ENCODE measurements at regions not wholly inside any gene's neighbourhood (a gene's known extent, or its start where the extent isn't known, plus 50 kb on each side); places are given as distances from the start of the nearest gene placed in this dataset.

- no peak overlapping the region for H3K4me3 Mint-ChIP-seq
- H3K36me3 Mint-ChIP-seq (ENCODE audit: low read depth): peaks cover 7% of the 10 kb centered on the region
- POLR2A ChIA-PET: no interaction called here
- DNase-seq: no peak
- H3K9me3 Mint-ChIP-seq: peaks cover 11% of the 10 kb centered on the region
- peaks cover 3% of the 10 kb centered on the region for H3K4me1 Mint-ChIP-seq
- CTCF ChIA-PET: interaction anchor here (0.7 to 1.4 kb wide), 2 partner anchors 9 to 42 kb away, joined by 3 to 4 read pairs; no protein-coding TSS in a partner anchor
- peaks cover 2% of the 10 kb centered on the region for H3K27me3 Mint-ChIP-seq
- H3K27ac Mint-ChIP-seq: no peak overlapping the region
These were observed 80.8 kb downstream of the C21orf91 start for GRCh38 chr21:17738176-17738953.

GRCh38 chr21:17736072-17736471 lies 83.1 kb downstream of the C21orf91 start:
- Mint-ChIP-seq H3K36me3 (ENCODE audit: low read depth) (peaks cover 4% of the 10 kb centered on the region), H3K4me1 (peaks cover 3% of the 10 kb centered on the region), H3K27ac (no peak overlapping the region), H3K4me3 (no peak overlapping the region), H3K9me3 (peaks cover 2% of the 10 kb centered on the region), H3K27me3 (peaks cover 2% of the 10 kb centered on the region)
- POLR2A ChIA-PET: no interaction called here
- DNase-seq: no peak
- CTCF ChIA-PET: no interaction called here

- H3K27me3 Mint-ChIP-seq: peaks cover 2% of the 10 kb centered on the region
- ChIA-PET POLR2A (no interaction called here), CTCF (no interaction called here)
- DNase-seq: no peak
- no peak overlapping the region for H3K4me3 Mint-ChIP-seq
- no peaks in the 10 kb centered on the region for H3K9me3 Mint-ChIP-seq
- H3K27ac Mint-ChIP-seq: no peak overlapping the region
- H3K36me3 Mint-ChIP-seq (ENCODE audit: low read depth): no peaks in the 10 kb centered on the region
- H3K4me1 Mint-ChIP-seq: no peaks in the 10 kb centered on the region
These were observed 85.9 kb downstream of the C21orf91 start for GRCh38 chr21:17733209-17733608.

- Mint-ChIP-seq H3K4me3 (no peak overlapping the region), H3K9me3 (no peaks in the 10 kb centered on the region), H3K27ac (no peak overlapping the region), H3K27me3 (peaks cover 2% of the 10 kb centered on the region), H3K4me1 (no peaks in the 10 kb centered on the region), H3K36me3 (ENCODE audit: low read depth) (no peaks in the 10 kb centered on the region)
- no peak for DNase-seq
- ChIA-PET POLR2A (no interaction called here), CTCF (no interaction called here)
These were observed 86.8 kb downstream of the C21orf91 start for GRCh38 chr21:17732306-17732705.

- Mint-ChIP-seq H3K4me3 (no peak overlapping the region), H3K27me3 (peaks cover 2% of the 10 kb centered on the region), H3K36me3 (ENCODE audit: low read depth) (no peaks in the 10 kb centered on the region), H3K9me3 (no peaks in the 10 kb centered on the region), H3K27ac (no peak overlapping the region), H3K4me1 (no peaks in the 10 kb centered on the region)
- CTCF ChIA-PET: no interaction called here
- DNase-seq: no peak
- POLR2A ChIA-PET: no interaction called here
These were observed 87.6 kb downstream of the C21orf91 start for GRCh38 chr21:17731554-17731953.

- no peaks in the 10 kb centered on the region for H3K36me3 Mint-ChIP-seq (ENCODE audit: low read depth)
- H3K9me3 Mint-ChIP-seq: no peaks in the 10 kb centered on the region
- ChIA-PET CTCF (interaction anchor here (0.6 kb wide), 1 partner anchor 256 kb away, joined by 4 read pairs; no protein-coding TSS in a partner anchor), POLR2A (no interaction called here)
- H3K27me3 Mint-ChIP-seq: peaks cover 2% of the 10 kb centered on the region
- DNase-seq: no peak
- no peak overlapping the region for H3K27ac Mint-ChIP-seq
- no peak overlapping the region for H3K4me3 Mint-ChIP-seq
- no peaks in the 10 kb centered on the region for H3K4me1 Mint-ChIP-seq
These were observed 88.4 kb downstream of the C21orf91 start for GRCh38 chr21:17730782-17731181.

- ChIA-PET POLR2A (no interaction called here), CTCF (no interaction called here)
- H3K4me1 Mint-ChIP-seq: no peaks in the 10 kb centered on the region
- DNase-seq: no peak
- H3K27me3 Mint-ChIP-seq: no peaks in the 10 kb centered on the region
- no peaks in the 10 kb centered on the region for H3K36me3 Mint-ChIP-seq (ENCODE audit: low read depth)
- H3K9me3 Mint-ChIP-seq: no peaks in the 10 kb centered on the region
- H3K27ac Mint-ChIP-seq: no peak overlapping the region
- no peak overlapping the region for H3K4me3 Mint-ChIP-seq
These were observed 89.7 kb downstream of the C21orf91 start for GRCh38 chr21:17729455-17729854.

GRCh38 chr21:17727361-17727760 lies 91.8 kb downstream of the C21orf91 start:
- Mint-ChIP-seq H3K4me3 (no peak overlapping the region), H3K4me1 (no peaks in the 10 kb centered on the region), H3K27me3 (no peaks in the 10 kb centered on the region), H3K36me3 (ENCODE audit: low read depth) (no peaks in the 10 kb centered on the region), H3K9me3 (no peaks in the 10 kb centered on the region), H3K27ac (no peak overlapping the region)
- DNase-seq: no peak
- POLR2A ChIA-PET: no interaction called here
- CTCF ChIA-PET: no interaction called here

- Mint-ChIP-seq H3K4me1 (no peaks in the 10 kb centered on the region), H3K36me3 (ENCODE audit: low read depth) (no peaks in the 10 kb centered on the region), H3K27me3 (no peaks in the 10 kb centered on the region), H3K4me3 (no peak overlapping the region), H3K27ac (no peak overlapping the region), H3K9me3 (no peaks in the 10 kb centered on the region)
- DNase-seq: no peak
- ChIA-PET CTCF (no interaction called here), POLR2A (no interaction called here)
These were observed 92.9 kb downstream of the C21orf91 start for GRCh38 chr21:17726047-17726829.

GRCh38 chr21:17725339-17725738 lies 93.8 kb downstream of the C21orf91 start:
- Mint-ChIP-seq H3K36me3 (ENCODE audit: low read depth) (no peaks in the 10 kb centered on the region), H3K9me3 (no peaks in the 10 kb centered on the region), H3K27me3 (no peaks in the 10 kb centered on the region), H3K27ac (no peak overlapping the region), H3K4me1 (no peaks in the 10 kb centered on the region), H3K4me3 (no peak overlapping the region)
- POLR2A ChIA-PET: no interaction called here
- CTCF ChIA-PET: no interaction called here
- DNase-seq: no peak

- Mint-ChIP-seq H3K27me3 (no peaks in the 10 kb centered on the region), H3K4me3 (no peak overlapping the region), H3K4me1 (peaks cover 21% of the 10 kb centered on the region), H3K27ac (no peak overlapping the region), H3K9me3 (peaks cover 19% of the 10 kb centered on the region), H3K36me3 (ENCODE audit: low read depth) (peaks cover 7% of the 10 kb centered on the region)
- no peak for DNase-seq
- CTCF ChIA-PET: interaction anchor here (0.6 kb wide), 1 partner anchor 21 kb away, joined by 4 read pairs; no protein-coding TSS in a partner anchor
- POLR2A ChIA-PET: no interaction called here
These were observed 100.2 kb upstream of the BTG3 start for GRCh38 chr21:17712887-17713286.

GRCh38 chr21:17711896-17712295 lies 99.2 kb upstream of the BTG3 start:
- peaks cover 2% of the 10 kb centered on the region for H3K27me3 Mint-ChIP-seq
- no peak for DNase-seq
- ChIA-PET CTCF (no interaction called here), POLR2A (no interaction called here)
- H3K4me1 Mint-ChIP-seq: peaks cover 21% of the 10 kb centered on the region
- peaks cover 10% of the 10 kb centered on the region for H3K36me3 Mint-ChIP-seq (ENCODE audit: low read depth)
- no peak overlapping the region for H3K4me3 Mint-ChIP-seq
- H3K9me3 Mint-ChIP-seq: peaks cover 22% of the 10 kb centered on the region
- H3K27ac Mint-ChIP-seq: no peak overlapping the region

GRCh38 chr21:17709266-17709611 lies 96.5 kb upstream of the BTG3 start:
- ChIA-PET POLR2A (no interaction called here), CTCF (no interaction called here)
- no peak for DNase-seq
- H3K27ac Mint-ChIP-seq: peak overlapping the region; percentile 48
- no peak overlapping the region for H3K4me3 Mint-ChIP-seq
- peaks cover 38% of the 10 kb centered on the region for H3K9me3 Mint-ChIP-seq
- H3K27me3 Mint-ChIP-seq: peaks cover 9% of the 10 kb centered on the region
- H3K36me3 Mint-ChIP-seq (ENCODE audit: low read depth): peaks cover 12% of the 10 kb centered on the region
- peaks cover 21% of the 10 kb centered on the region for H3K4me1 Mint-ChIP-seq
